NT2/D1 (cell line): ENCODE measurements at regions not wholly inside any gene's neighbourhood (a gene's known extent, or its start where the extent isn't known, plus 50 kb on each side); places are given as distances from the start of the nearest gene placed in this dataset.

Experiments
- SUZ12 ChIP-seq: IDR thresholded peaks from 2 replicates; pipeline ENCODE4 v1.6.1; 2011; ENCODE audit not compliant: insufficient read length, insufficient read depth; ENCODE audit errors: extremely low read depth
- ZNF274 ChIP-seq: IDR thresholded peaks from 2 replicates; pipeline ENCODE4 v1.6.1; 2011; ENCODE audit warnings: mild to moderate bottlenecking, low read depth, low read length

GRCh38 chr5:104909803-104910202 is 1347.2 kb upstream of the NUDT12 start:
- no peak for TF ChIP-seq ZNF274
- no peak for TF ChIP-seq SUZ12
